SK-N-MC (cell line): ENCODE measurements at regions not wholly inside any gene's neighbourhood (a gene's known extent, or its start where the extent isn't known, plus 50 kb on each side); places are given as distances from the start of the nearest gene placed in this dataset.

Experiments
- DNase-seq: peaks from one replicate; pipeline ENCODE4 v3.0.0-alpha.2; 2011; ENCODE audit warnings: low read depth, low spot score
- H3K27ac ChIP-seq: fragments of 200-600 bp; sonication (generic); 2 replicates; pipeline ENCODE4 v1.5.1; 2016; ENCODE audit warnings: mixed run types
- H3K36me3 ChIP-seq: fragments of 200-600 bp; sonication (generic); 2 replicates; pipeline ENCODE4 v1.6.1; 2017; ENCODE audit warnings: antibody characterized with exemption, low read length, mixed read lengths; ENCODE audit not compliant: insufficient read depth
- H3K4me3 ChIP-seq: fragments of 200-600 bp; sonication (generic); 2 replicates; pipeline ENCODE4 v1.5.1; 2016
- H3K9ac ChIP-seq: fragments of 200-600 bp; sonication (generic); 2 replicates; pipeline ENCODE4 v1.8.0; 2017; ENCODE audit warnings: mixed run types, mixed read lengths; ENCODE audit not compliant: insufficient read length
- H3K9me3 ChIP-seq: fragments of 200-600 bp; sonication (generic); 2 replicates; pipeline ENCODE4 v1.6.1; 2017; ENCODE audit warnings: low read depth, mild to moderate bottlenecking, antibody characterized with exemption, low read length, moderate library complexity, mixed read lengths
- EZH2 ChIP-seq: fragments of 200-600 bp; sonication (generic); IDR thresholded peaks from one replicate; pipeline ENCODE4 v1.6.1; 2017; ENCODE audit warnings: antibody characterized with exemption
- FOXP2 ChIP-seq: optimal IDR thresholded peaks from 2 replicates; pipeline ENCODE3; 2011; ENCODE audit warnings: mild to moderate bottlenecking, moderate library complexity; ENCODE audit not compliant: insufficient read depth; ENCODE audit errors: extremely low read length, control extremely low read depth
- POLR2AphosphoS5 ChIP-seq: IDR thresholded peaks from 2 replicates; pipeline ENCODE4 v1.6.1; 2012; ENCODE audit warnings: mild to moderate bottlenecking, low read depth, low read length, borderline replicate concordance

DNA sequence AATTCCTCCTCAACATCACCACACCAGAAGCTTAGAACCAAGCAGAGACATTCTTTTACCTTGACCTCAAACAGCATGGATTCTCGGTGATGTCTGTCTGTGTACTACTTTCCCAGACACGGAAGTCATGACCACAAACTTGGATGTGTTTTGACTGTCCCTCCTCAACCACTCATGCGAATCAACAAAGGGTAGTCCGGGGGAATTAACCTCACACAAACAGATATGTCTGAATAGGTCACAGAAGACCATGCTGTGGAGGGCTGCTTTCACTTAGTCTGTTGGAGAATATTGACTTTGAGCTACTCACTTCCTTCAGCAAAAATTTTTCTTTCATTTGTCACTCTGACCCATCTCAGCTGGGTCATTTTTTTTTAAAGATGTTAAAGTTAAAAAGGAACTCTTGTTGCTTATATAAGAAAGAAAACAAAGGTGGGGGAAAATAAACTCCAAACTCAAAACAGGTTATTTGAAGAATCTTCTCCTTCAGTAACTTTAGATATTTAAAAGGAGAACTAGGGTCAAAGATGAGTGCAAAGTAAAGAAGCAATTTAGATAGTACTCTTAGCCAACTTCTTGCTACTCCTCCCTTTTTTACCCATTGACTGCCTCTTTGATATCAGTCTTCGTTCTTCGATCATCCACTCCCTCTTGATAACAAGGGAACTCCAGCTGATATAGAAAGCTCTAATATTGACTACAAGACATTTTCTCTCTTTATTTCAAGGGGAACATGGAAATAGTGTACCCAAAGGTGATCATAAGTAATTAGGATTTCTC, 343.4 kb upstream of the CDH6 start:
- H3K27ac ChIP-seq: no peak overlapping the region
- no peaks in the 10 kb centered on the region for H3K9me3 ChIP-seq
- no peaks in the 10 kb centered on the region for H3K36me3 ChIP-seq
- DNase-seq: no peak
- H3K4me3 ChIP-seq: no peak overlapping the region
- TF ChIP-seq POLR2AphosphoS5 (no peak), FOXP2 (no peak), EZH2 (no peak)
- no peak overlapping the region for H3K9ac ChIP-seq

DNA sequence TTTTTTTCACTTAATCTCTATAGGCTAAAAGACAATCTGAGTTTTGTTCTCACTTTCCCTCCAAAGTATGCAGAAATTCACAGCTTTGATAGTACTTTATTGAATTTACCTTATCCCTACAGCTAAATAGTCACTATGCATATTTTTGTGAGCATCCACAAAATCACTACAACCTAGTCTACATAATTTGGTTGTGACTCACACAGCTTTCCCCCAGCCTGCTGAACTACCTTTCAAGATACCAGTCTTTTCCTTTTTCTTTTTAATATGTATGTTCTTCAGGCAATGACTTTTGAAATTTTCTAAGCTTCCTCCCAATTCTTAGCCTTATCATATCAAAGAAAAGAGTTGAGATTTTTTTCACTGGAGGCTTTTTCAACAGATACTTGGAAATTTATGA, 347.3 kb upstream of the CDH6 start:
- no peak overlapping the region for H3K4me3 ChIP-seq
- no peak overlapping the region for H3K27ac ChIP-seq
- H3K9me3 ChIP-seq: no peaks in the 10 kb centered on the region
- no peak for DNase-seq
- TF ChIP-seq FOXP2 (no peak), EZH2 (no peak), POLR2AphosphoS5 (no peak)
- no peaks in the 10 kb centered on the region for H3K36me3 ChIP-seq
- no peak overlapping the region for H3K9ac ChIP-seq

DNA sequence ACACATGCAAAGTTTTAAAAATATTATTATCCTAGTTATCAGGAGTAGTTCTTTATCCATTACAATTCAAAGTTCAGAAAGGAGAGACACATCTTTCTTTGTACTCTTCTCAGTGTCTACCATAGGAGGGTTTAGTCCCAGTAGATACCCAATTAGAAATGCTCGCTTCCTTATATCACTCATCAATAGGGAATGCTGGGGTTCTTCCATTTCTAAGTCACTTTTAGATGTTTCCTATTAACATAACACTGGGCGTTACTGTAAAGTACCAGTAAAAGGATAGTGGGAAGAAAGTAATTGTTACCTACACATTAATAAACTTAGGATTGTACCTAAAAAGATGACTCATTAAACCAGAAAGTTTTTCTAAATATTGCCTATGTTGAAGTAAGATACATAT, 348.3 kb upstream of the CDH6 start:
- no peak for DNase-seq

DNA sequence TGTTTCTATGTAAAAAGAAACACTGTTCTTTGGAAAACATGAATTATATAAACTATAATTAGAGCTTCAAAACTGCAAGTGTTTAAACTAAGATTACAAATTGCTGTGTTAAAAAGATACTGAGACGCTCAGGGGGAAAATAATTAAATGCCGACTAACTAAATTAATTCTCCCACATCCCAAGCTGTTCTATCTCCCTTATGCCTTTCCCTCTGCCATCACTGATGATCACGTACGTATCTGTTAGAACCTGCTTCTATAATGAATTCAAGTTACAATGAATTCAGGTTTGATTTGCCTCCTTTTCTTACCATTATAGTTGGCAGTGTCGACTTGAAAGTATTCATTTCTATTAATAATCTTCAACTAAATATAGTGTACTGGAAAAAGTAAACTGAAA, 349.9 kb upstream of the CDH6 start:
- H3K36me3 ChIP-seq: no peaks in the 10 kb centered on the region
- H3K9me3 ChIP-seq: no peaks in the 10 kb centered on the region
- no peak overlapping the region for H3K27ac ChIP-seq
- no peak overlapping the region for H3K4me3 ChIP-seq
- DNase-seq: no peak
- H3K9ac ChIP-seq: no peak overlapping the region
- no peak for TF ChIP-seq FOXP2

More for the DNA sequence above, 348.3 kb upstream of the CDH6 start:
- no peak for TF ChIP-seq EZH2
- no peak for TF ChIP-seq POLR2AphosphoS5
- H3K4me3 ChIP-seq: no peak overlapping the region
- H3K27ac ChIP-seq: no peak overlapping the region
- no peaks in the 10 kb centered on the region for H3K9me3 ChIP-seq
- H3K9ac ChIP-seq: no peak overlapping the region
- no peaks in the 10 kb centered on the region for H3K36me3 ChIP-seq

DNA sequence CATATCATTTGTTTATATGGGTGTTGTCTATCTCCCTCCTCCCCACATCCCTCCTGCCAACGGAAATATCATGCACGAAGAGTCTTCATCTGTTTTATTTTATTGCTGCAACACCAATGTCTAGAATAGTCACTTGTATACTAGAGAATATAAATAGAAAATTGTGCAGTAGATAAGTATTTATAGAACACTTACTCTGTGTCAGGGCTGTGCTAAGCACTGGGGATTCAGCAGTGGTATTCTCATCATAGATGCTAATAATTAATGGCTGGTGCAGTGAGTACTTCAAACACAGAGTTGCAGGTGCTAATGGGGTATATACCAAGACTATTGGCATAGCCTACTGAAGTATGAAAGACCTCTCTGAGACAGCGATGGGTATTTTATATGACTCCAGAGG, 353.5 kb upstream of the CDH6 start:
- no peak for DNase-seq
- TF ChIP-seq FOXP2 (no peak), EZH2 (no peak), POLR2AphosphoS5 (no peak)
- Histone ChIP-seq H3K27ac (no peak overlapping the region), H3K9me3 (no peaks in the 10 kb centered on the region), H3K9ac (no peak overlapping the region), H3K36me3 (no peaks in the 10 kb centered on the region), H3K4me3 (no peak overlapping the region)

DNA sequence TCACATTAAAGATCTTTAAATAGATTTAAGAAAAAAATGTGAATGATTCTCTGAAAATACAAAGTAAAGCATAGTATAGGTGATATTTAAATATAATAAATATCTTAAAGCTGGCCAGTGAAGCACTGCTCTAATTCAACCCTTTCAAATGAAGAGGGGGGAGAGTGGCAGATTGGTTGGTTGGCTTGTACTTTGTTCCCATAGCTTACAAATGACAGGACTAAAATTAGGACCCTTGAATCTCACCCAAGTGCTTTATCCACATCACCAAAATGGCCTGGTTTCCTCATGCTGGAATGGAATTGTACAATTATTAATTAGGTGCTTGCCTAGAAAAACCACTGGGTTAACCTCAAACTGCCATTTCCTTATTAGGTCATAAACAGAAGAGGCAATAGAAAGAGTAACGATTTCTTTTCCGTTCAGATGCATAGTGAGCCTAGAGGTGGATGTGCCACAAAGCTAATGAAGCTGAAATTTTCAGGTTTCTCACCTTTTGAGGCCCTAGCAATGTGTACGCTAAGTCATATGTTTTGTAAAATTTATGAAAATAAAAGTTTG, 354.5 kb upstream of the CDH6 start:
- TF ChIP-seq POLR2AphosphoS5 (no peak), EZH2 (no peak), FOXP2 (no peak)
- Histone ChIP-seq H3K27ac (no peak overlapping the region), H3K4me3 (no peak overlapping the region)

DNA sequence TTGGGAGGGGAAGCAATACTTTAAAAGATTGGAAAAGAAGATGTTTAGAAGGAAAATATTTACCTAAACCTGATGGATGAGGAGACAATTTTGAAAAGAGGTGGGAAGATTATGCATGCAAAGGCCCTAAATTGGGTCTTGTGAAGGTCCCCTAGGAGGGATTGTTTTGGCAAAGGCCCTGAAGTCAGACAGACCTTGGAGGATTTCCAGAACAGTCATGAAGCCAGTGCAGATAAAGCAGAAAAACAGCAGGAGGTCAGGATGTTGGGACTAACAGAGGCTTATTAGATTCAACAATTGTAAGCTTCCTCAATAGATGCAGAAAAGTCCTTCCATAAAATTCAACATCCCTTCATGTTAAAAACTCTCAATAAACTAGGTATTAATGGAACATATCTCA, 361.0 kb upstream of the CDH6 start:
- no peaks in the 10 kb centered on the region for H3K36me3 ChIP-seq
- H3K27ac ChIP-seq: no peak overlapping the region; the same call in 1 of the 2 replicates
- no peaks in the 10 kb centered on the region for H3K9me3 ChIP-seq
- no peak overlapping the region for H3K9ac ChIP-seq
- no peak overlapping the region for H3K4me3 ChIP-seq
- DNase-seq: peak; percentile 72
- no peak for TF ChIP-seq EZH2
- TF ChIP-seq POLR2AphosphoS5: no peak; the same call in 1 of the 2 replicates
- TF ChIP-seq FOXP2: no peak

More for the DNA sequence above, 354.5 kb upstream of the CDH6 start:
- DNase-seq: no peak
- Histone ChIP-seq H3K9me3 (no peaks in the 10 kb centered on the region), H3K9ac (no peak overlapping the region), H3K36me3 (no peaks in the 10 kb centered on the region)

DNA sequence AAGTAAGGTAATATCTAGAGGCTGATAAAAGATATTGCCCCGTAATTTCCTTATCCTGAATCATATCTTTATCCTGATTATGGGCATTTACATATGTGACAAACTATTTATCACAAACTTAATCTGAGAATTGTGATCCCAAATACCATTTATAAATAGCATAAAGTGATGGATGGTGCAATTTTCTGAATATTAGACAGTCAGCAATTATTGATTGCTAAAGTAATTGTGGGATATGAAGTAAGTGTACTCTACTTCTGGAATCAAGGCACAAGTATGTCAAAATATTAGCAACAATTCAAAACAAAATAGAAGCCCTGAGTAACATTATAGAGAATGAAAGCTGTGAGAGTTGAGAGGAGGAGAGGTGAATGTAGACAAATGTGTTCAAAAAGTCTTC, 361.9 kb upstream of the CDH6 start:
- Histone ChIP-seq H3K4me3 (no peak overlapping the region), H3K27ac (no peak overlapping the region), H3K36me3 (no peaks in the 10 kb centered on the region), H3K9me3 (no peaks in the 10 kb centered on the region), H3K9ac (no peak overlapping the region)
- no peak for DNase-seq
- TF ChIP-seq FOXP2: no peak
- no peak for TF ChIP-seq EZH2
- TF ChIP-seq POLR2AphosphoS5: no peak

DNA sequence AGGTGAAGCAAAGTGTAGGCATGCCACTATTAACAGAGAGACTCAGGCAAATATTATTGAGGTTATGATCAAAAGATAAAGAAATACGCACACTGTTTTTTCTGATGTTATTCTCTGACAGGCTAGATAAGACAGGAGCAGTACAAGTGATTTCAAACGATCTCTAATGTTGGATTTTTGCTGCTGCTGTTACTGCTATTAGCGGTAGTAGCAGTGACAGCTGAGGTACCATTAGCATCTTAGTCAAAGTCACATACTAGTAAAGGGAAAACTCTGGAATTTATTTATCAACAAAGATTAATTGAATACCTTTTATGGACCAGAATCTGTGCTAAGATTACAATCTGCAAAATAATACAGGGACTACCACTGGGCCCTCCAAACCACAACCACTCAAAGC, 362.4 kb upstream of the CDH6 start:
- TF ChIP-seq FOXP2: no peak
- TF ChIP-seq POLR2AphosphoS5: no peak
- TF ChIP-seq EZH2: no peak
- DNase-seq: no peak

More for the DNA sequence above, 362.4 kb upstream of the CDH6 start:
- Histone ChIP-seq H3K9me3 (no peaks in the 10 kb centered on the region), H3K4me3 (no peak overlapping the region), H3K36me3 (no peaks in the 10 kb centered on the region), H3K9ac (no peak overlapping the region), H3K27ac (no peak overlapping the region)
